GM21723 (cell line): ENCODE measurements at regions not wholly inside any gene's neighbourhood (a gene's known extent, or its start where the extent isn't known, plus 50 kb on each side); places are given as distances from the start of the nearest gene placed in this dataset.

Source experiments
- ATAC-seq: cut with Tn5 transposase; IDR thresholded peaks from one replicate; pipeline ENCODE4 v1.9.1; 2021; ENCODE audit warnings: mild to moderate bottlenecking, moderate library complexity; ENCODE audit not compliant: unreplicated experiment

DNA sequence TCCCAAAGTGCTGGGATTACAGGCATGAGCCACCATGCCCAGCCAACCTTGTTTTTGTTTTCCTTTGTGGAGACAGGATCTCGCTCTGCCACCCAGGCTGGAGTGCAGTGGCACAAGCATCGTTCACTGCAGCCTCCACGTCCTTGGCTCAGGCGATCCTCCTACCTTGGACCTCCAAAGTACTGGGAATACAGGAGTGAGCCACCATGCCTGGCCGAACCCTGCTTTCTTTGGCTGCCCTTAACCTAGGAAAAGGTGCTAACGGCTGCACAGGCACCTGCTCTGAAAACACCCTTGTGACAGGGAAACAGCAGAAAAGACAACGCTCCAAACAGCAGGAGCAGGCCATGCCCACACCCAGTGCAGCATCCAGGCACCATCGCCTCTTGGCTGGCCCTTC is 71.9 kb downstream of the OAT start:
- ATAC-seq: no peak

DNA sequence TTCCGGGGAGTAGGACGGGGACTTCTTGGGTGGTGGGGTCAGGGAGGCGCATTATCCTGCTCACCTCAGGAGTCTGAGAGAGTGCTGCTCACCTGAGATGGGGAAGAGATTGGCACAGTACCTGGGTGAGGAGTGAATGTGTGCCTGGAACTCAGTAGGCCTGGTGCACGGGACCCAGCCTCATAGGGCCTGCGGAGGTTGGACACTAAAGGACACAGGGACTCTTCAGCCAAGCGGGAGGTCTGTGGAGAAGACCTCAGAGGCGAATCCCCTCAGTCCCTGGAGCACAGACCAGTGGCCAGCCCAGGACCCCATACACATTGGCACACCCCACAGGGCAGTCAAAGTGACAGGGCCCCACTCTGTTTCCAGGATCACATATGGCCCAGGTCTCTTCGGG is 73.2 kb downstream of the OAT start:
- ATAC-seq: no peak

DNA sequence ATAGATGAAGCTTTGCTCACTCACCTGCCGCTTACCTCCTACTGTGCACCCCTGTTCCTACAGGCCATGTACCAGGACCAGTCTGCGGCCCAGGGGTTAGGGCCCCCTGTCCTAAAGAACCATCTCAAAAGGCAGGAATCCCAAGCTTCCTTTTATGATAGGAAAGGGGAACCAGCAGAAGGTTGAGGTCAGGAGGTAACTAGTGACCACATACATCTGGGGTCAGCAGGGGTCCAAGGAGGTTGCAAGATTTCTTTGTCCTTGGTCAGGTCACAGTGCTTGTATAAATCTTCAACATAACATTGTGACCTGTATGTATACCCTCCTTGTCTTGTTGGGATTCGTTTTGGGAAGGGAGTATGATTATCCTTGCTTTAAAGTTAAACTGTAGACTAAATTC is 73.8 kb downstream of the OAT start:
- no peak for ATAC-seq

DNA sequence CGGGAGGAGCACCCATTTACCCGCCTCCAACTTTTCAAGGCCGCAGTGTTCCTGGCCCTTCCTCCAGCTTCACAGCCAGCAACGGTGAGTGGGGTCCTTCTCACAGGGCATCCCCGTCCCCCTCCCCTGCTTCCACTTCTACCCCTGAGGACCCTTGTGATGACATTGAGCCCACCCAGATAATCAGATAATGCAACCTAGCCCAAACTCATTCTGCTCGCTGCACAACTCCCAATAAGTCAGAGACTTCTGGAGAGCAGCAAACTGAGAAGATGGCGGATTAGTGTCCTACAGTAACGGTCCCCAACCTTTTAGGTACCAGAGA is 74.5 kb downstream of the OAT start:
- ATAC-seq: no peak

DNA sequence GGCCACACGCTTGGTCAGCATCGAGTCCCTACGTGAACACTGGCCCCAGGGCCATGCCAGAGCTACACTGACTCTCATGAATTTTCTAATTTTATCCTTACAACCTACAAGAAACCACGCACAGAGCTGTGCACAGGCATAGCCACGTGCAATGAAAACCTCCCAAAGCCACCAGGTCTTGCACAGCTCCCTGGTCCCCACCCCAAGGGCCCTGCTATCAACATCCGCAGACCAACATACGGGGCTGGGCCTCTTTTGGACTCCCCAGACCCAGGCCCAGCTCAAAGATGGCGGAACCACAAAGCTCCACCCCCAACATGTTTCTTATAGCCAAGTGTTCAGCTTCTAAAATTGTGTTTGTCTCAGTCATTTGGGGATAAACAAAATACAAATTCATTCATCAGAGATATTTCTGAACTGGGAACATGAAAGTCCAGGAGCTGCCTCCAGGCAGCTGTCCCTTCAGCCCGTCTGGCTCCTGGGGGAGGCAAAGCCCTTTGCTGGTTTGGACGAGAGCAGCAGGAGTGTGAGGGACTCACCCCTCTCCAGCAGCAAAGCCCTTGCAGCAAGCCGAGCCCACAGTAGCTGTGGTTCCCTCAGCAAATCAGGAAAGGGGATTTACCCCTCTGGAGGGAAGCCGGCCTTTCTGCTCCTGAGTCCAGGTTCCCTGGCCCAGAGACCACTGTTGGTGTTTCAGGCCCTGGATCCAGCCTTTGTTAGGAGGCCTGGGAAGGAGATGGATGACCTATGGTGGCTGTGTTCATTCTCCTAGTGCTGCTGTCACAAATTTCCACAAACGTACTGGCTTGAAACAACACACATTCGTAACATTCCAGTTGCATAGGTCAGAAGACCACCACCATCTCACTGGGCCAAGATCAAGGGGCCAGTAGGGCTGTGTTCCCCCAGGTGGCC is 75.1 kb downstream of the OAT start:
- ATAC-seq: no peak

DNA sequence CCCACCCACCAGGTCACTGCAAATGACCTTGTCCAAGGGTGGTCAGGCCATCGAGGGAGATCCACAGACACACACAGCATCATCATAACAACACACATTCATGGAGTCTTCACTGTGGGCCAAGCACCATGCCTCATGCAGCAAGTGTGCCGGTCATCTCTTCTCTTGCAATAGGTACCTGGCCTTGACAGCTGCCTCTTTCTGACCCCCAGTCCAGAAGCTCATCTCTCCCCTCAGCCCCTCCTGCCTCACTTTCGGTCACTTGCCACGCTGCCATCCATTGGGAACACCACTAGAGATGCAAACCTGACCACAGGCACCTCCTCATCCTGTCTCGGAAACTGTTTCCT is 75.9 kb downstream of the OAT start:
- no peak for ATAC-seq

DNA sequence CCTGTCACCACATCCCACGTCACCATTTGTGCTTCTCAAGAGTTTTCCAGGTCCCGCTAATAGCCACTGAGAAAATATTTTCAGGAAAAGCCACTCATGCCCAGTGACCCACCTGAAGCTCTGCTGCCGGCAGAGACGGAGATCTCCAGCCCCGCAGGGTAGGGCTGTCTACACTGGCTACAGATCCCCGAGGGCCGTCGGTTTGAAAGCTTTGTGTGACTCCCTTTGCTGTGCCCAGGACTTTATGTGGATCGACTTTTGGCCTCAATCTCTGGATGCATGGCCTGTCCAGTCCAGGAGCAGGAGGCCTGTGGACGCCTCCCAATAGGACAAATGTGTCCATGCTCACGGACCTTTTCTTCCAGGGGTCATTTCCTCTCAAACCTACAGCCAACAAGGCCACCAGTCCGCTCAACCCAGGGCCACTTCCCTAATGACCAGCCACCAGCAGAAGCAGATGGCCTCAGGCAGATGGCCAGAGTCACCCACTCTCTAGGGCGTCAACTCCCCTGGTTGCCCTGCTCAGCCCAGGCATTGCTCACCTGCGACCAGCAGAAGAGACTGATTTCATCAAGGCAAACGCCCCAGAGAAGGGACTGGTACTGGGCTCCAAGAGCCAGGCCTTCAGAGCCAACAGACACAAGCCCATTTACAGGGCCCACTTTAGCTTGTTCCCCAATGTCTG is 76.4 kb downstream of the OAT start:
- no peak for ATAC-seq

DNA sequence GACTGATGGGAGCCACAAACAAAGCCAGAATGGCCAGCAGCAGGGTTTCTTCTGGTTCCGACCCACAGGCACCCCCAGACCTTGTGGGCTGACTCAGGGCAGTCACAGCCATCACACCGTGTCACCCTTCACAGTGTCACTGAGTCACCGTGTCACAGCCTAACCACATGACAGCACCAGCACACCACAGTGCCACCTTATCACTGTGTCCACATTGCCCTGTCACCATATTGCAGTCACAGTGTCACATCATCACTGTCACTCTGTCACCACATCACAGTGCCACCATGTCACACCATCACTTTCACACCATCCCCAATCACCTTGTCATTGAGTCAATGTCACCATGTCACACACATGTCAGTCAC is 77.0 kb downstream of the OAT start:
- ATAC-seq: no peak

DNA sequence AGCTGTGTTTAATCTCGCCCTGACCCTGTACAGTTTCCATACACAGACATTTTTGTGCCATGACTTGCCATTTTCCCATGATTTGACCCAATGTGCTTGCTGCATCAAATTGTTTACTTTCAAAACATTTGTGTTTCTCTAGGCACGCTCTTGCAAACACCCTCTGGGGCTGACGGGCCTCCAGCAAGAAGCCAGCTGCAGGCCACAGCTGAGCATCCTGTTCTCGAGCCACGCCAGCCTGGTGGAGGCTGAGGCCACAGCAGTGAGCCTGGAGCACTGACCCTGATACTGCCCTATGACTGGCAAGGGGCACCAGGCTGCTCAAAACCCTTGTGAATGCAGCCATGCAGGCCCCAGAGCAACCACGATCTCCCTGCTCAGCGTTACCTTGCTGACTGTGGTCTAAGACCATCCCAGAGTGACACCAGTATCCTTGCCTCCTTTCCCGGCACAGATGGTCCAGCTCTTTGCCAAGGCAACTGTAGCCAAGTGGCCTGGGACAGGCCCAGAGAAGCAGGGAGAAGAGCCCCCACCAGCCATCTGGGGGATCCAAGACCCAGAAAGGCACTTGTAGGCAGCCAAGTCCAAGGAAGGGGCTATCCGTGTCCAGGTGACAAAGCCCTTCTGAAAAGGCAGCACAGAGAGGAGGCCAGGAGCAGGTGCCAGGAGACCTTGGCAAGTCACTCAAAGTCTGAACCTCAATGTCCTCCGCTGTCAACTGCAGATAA is 78.5 kb downstream of the OAT start:
- ATAC-seq: no peak

DNA sequence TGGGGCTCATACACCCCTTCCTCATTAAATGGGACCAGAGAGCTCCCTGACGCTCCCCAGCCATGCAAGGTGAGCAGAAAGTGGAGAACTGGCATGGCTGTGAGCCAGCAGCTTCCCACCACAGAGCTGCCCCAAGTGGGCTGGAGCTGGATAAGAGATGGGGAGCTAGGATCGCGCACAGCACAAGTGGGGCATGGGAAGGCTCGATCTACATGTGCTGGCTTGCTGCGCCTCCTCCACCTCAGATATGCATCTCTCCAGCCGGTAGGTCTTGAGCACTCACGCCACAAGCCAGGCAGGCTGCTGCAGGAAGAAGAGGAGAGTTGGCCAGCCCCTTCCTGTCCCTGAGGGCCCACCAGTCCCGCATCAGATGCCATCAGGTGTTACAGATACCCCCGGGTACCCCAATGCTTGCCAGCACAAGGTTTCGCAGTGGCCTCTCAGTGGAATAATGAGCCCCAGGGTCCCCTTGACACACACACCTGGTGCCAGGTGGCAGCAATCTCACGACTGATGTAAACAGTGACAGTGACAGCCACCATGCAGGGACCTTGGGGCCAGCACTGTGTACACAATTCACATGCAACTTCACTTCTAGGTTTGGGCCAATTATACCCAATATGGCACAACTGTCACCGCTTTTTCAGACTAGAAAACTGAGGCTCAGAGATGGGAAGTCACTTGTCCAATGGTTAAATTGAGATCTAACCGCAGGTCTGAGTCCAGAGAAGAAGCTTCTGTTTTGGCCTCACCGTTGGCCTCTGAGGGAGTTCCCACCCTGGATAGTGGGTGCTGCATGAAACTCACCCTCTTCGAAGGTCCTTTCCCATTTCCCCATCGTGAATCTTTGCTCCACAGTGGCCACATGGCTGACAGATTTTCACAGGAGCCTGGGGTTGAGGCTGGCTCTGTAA is 79.3 kb downstream of the OAT start:
- ATAC-seq: no peak

DNA sequence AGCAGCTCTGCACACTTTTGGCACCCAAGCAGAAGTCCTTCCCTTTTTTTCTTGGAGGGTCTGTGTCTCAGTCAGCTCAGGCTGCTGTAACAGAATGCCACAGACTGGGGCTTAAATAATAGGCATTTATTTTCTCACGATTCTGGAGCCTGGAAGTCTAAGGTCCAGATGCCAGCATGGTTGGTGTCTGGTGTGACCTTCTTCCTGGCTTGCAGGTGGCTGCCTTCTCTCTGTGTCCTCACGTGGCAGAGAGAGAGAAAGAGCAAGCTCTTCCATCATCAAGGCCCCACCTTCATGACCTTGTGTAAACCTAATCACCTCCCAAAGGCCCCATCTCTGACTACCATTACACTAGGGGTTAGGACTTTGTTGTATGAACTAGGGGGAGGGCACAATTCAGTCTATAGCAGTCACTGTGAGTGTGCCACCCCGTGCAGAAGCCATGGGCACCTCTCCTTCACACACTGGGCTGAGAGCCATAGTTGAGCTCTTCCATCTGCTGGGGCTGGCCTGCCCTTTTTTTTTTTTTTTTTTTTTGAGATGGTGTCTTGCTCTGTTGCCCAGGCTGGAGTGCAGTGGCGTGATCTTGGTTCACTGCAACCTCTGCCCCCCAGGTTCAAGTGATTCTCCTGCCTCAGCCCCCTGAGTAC is 80.3 kb downstream of the OAT start:
- ATAC-seq: no peak

DNA sequence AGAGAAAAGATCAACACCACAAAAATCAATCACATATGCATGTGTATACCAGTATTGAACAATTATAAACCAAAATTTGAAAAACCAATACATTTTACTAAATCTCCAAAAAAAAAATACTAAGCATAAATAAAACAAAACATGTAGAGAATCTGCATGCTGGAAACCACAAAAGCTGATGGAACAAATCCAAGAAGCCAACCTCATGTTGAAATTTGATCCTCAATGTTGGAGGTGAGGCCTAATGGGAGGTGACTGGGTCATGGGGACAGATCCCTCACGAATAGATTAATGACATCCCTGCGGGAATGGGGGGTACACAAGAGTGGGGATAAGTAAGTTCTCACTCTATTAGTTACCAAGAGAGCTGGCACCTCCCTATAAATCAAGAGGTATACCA is 82.5 kb downstream of the OAT start:
- ATAC-seq: no peak

DNA sequence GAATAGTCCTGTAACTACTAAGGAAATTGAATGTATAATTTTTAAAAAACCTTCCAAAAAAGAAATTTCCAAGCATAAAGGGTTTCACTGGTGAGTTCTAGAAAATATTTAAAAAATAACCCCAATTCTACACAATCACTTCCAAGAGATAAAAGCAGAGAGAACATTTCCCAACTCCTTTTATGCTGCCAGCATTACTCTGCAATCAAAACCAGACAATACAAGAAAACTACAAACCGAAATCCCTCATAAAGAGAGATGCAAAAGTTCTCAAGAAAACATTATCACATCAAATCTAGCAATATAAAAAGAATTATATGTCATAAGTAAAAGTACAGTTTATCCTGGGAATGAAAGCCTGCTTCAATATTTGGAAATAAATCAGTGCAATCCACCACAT is 84.8 kb downstream of the OAT start:
- no peak for ATAC-seq

DNA sequence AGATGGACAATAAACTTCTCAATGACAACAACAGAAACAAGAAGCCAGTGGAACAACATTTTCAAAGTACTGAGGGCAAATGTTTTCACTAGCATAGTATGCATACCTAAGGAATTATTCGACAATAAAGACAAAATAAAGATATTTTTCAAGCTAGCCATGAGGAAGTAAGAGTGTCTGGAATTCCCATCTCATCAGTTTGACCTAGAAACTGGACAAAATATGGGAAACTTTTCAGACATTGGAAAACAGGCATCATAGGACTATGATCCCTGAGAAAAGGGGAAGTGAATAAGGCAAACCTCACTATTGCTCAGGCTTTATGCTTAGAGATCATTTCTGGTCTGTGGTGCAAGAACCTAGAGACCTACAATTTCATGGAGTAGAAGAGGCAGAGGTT is 86.3 kb downstream of the OAT start:
- no peak for ATAC-seq

DNA sequence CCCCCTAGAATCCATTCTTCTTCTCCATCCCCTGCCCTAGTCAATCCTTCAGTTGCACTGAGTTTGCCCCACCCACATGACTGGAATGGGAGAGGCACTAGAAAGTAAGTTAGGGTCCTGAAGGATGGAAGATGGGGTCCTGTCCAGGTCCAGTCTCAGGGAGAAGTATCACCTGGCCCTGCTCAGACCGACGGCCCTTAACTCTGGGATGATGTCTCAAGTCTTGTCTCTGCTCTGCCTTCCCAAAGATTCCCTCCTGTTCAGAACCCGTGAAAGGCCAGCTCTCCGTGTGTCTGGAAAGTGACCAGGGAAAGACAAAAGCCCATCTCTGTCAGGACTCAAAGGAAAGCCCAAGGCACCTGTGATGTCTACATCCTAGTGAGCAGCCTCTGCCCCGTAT is 88.8 kb downstream of the OAT start:
- ATAC-seq: no peak

DNA sequence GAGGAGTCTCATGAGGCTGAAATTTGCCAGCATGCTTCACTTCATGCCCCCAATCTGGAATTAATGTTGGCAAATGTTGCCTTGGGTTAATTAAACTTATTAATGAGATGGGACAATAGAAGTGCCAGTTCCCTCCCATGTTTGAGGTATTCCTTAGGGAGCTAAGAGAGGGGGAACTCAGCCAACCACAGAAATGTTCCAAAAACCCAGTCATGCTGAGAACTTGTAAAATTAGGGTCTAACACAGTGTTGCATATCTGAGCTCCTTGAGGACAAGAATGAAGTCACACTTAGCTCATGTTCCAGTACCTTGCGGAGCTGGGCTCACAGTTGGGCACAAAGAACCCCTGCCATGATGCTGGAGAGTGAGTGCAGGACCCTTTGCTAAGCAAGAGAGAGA is 89.4 kb downstream of the OAT start:
- no peak for ATAC-seq

DNA sequence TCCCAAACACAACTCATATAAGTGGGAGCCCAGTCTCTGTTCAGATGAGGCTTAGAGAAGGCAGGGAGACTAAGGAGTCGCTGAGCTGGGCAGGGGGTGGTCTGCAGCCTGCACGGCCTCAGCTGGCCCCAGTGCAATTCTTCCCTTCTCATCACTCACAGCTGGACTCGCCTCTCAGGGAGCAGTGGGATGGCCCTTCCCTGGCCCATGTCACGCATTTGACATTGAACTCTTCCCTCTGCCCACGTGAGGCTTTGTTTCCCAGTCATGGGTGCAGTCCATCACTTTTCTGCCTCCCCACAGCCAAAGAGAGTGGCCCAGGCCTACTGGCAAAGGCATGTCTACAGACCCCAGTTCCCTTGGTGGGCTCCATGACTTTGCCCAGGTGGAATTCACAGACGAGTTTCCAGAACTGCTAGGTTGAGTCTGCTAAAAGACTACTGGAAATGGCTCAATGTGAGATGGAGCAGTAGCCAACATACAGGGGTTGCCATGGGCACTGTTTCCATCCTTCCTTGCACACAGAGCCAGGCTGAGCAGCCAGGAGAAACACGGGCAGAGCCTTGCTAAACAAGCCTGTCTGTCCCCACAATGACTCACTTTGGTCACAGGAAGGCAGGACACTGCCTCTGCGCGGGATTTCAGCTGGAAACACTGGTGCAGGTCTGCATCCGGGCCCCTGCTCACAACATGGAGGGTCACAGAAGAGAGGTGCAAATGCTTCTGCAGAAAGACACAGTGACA is 90.1 kb downstream of the OAT start:
- no peak for ATAC-seq

DNA sequence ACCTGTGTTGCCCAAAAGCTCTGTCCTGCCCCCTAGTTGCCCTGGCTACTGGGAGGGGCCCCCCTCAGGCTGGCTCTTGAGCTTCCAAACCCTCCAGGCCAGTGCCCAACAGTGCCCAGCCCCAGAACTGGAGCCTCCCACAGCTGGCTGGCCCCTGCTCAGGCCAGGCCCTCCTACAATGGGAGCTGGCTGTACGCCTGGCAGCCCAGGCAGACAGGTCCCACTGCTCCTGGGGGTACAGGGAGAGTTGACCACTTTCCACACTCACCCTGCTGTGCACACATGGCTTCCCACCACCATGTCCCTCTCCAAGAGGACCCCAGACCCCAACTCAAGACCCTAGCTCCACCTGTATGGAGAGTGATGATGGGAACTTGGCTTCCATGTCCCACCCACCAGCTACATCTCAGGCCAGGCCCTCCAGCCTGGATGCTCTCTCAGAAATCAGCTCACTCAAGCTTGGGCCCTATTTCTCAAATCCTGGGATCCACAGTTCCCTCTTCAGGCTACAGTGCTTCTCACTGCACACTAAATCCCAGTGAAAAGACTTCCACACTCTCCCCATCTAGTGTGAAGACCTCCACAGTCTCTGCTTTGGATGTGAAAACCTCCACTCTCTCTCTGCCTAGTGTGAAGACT is 92.6 kb downstream of the OAT start:
- ATAC-seq: no peak

DNA sequence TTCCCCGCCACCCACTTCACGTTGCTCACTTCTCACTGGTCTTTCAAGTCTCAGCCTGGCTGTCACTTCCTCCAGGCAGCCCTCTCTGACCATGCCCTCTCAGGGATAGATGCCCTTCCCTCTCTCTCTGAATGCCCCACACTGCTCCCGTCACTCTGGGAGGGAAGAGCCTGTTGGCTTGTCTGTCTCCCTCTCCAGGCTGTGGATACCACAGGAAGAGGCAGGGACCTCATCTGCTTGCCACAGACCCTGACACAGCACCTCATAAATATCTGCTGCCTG is 93.1 kb downstream of the OAT start:
- ATAC-seq: no peak
